ENCODE measurements at regions not wholly inside any gene's neighbourhood (a gene's known extent, or its start where the extent isn't known, plus 50 kb on each side); places are given as distances from the start of the nearest gene placed in this dataset.
"Not testable (repeated sequence)": the region's sequence is repeated elsewhere in the genome, so short reads cannot be mapped to it uniquely, and the experiment has no call there.

DNA sequence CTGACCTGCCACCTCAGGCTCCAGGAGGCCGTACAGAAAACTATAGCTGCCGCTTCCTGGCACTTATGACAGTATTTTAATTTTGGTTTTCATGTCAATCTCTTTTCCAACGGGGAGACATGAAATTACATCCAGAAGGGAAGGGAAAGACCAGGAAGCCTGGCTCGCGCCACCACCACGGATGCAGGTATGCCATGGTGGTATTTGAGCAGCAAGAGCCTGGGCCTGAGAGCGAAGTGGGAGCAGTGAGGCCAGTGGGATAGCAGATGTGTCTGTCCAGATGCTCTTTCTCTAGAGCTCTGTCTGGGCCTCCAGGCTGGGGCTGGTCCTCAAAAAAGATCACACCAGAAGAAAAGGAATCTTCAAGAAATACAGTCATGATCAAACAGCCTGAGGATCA, 82.5 kb upstream of the CPEB2 start:
- ATAC-seq (ENCODE audit: low FRiP score) (no peak), DNase-seq (ENCODE audit: low spot score) (no peak)
- TF ChIP-seq, protein P1, sequence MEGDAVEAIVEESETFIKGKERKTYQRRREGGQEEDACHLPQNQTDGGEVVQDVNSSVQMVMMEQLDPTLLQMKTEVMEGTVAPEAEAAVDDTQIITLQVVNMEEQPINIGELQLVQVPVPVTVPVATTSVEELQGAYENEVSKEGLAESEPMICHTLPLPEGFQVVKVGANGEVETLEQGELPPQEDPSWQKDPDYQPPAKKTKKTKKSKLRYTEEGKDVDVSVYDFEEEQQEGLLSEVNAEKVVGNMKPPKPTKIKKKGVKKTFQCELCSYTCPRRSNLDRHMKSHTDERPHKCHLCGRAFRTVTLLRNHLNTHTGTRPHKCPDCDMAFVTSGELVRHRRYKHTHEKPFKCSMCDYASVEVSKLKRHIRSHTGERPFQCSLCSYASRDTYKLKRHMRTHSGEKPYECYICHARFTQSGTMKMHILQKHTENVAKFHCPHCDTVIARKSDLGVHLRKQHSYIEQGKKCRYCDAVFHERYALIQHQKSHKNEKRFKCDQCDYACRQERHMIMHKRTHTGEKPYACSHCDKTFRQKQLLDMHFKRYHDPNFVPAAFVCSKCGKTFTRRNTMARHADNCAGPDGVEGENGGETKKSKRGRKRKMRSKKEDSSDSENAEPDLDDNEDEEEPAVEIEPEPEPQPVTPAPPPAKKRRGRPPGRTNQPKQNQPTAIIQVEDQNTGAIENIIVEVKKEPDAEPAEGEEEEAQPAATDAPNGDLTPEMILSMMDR (IDR thresholded peaks at IDR 0.05) = no peak

DNA sequence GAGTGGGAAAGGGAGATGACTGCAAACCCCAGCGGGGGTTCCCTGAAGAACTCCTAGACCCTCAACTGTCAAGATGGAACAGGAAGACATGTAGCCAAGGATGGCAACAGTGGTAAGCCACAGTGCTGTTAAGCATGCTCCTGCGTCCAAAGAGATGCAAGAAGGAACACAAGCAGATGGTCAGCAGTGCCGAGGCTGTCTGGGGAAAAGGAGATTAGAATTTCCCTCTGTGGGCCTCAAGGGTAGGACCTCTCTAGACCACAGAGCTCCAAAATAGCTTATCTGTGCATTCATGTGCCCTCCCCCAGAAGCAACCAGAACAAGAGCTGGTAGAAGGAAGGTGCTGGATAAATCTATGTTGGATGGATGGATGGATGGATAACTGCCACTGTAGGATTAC, 82.0 kb upstream of the CPEB2 start:
- ATAC-seq (ENCODE audit: low FRiP score) = no peak

DNA sequence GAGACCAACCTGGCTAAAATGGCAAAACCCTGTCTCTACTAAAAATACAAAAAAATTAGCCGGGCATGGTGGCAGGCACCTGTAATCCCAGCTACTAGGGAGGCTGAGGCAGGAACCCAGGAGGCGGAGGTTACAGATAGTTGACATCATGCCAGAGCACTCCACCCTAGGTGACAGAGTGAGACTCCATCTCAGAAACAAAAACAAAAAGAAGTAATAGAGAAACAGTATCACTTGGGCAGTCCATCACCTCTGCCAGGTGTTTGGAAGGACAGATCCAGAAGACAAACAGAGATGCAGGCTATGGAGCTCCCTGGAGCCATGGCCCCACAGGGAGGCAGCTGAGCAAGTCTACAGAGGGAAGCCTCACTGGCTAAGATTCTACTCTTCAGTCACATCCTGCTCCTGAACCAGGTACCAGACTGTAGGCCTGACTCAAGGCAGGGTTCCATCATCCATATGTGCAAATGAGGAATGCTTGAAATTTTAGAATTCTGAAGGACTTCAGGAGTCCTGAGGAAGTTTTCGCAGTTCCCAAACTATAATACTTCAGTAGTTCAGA, 81.4 kb upstream of the CPEB2 start:
- DNase-seq (ENCODE audit: low spot score) (no peak), ATAC-seq (ENCODE audit: low FRiP score) (no peak)
- TF ChIP-seq, protein P1 (IDR thresholded peaks at IDR 0.05) = no peak

More for the DNA sequence above, 82.0 kb upstream of the CPEB2 start:
- no peak for DNase-seq (ENCODE audit: low spot score)
- TF ChIP-seq, protein P1 (IDR thresholded peaks at IDR 0.05) = no peak

DNA sequence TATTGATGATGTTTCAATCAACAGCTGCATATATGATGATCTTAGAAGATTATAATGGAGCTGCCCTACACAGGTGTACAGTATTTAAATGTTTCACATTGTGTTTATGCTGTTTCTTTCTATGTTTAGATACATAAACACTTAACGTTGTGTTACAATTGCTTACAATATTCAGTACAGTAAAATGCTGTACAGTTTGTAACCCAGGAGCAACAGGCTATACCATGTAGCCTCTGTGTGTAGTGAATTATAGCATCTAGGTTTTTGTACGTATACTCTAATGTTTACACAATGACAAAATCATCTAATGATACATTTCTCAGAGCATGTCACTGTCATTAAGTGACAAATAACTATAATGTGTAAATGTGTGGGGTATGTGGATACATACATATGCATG, 80.5 kb upstream of the CPEB2 start:
- ATAC-seq (ENCODE audit: low FRiP score); DNase-seq (ENCODE audit: low spot score): not testable (repeated sequence)

DNA sequence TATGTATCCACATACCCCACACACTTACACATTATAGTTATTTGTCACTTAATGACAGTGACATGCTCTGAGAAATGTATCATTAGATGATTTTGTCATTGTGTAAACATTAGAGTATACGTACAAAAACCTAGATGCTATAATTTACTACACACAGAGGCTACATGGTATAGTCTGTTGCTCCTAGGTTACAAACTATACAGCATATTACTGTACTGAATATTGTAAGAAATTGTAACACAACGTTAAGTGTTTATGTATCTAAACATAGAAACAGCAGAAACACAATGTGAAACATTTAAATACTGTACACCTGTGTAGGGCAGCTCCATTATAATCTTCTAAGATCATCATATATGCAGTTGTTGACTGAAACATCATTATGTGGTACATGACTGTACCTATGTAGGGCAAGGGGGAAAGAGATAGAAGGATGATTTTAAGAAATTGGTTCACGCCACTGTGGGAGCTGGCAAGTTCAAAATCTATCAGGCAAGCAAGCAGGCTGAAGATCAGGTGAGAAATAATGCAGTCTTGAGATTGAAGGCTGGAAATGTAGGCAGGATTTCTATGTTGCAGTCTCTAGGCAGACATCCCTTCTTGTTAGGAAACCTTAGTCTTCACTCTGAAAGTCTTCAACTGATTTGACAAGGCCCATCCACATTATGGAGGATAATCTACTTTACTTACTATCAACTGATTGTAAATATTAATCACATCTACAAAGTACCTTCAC, 78.0 kb upstream of the CPEB2 start:
- ATAC-seq (ENCODE audit: low FRiP score) = no peak
- DNase-seq (ENCODE audit: low spot score) = no peak
- TF ChIP-seq, protein P1 (IDR thresholded peaks at IDR 0.05) = no peak

DNA sequence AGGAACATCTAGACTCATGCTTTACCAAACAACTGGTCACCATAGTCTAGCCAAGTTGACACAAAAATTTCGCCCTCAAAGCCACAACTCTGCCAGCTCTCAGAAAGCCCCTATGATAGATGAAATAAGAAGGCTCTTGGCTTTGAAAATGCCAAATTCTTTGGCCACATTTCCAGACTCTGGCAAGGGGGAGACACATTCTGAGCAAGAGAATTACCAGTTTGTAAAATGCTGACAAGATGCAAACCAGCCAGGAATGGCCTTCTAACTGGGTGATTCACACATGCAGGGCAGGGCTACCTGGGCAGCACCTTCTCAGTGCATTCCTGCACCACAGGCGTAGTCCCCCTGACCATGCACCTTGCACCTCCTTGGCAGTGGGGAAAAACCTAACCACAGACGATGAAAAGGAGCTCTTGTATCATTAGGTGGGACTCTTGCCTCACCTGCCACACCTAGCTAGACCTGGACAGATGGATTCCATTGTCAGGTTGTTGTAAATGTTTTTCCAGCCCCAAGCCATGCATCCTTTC, 77.4 kb upstream of the CPEB2 start:
- no peak for DNase-seq (ENCODE audit: low spot score)
- no peak for ATAC-seq (ENCODE audit: low FRiP score)
- TF ChIP-seq, protein P1 (IDR thresholded peaks at IDR 0.05) = no peak

DNA sequence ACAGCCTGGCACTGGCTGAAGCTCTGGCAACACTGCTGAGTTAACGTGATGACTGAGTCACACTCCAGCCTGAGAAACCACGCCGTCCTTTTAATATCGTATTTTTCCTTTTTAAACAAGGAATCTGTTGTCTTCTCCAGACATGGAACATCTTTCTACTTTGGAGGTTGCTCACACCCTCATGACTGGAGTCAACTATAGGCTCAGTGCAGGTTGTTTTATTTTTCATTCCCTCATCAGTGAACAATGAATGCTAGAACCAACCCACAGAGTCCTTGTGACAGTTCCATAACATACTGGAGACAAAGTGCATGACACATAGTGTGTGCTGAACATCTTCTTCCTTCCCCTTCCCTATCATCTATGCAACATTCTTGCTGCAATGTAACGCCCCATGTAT, 76.8 kb upstream of the CPEB2 start:
- no peak for DNase-seq (ENCODE audit: low spot score)
- TF ChIP-seq, protein P1 (IDR thresholded peaks at IDR 0.05) = no peak
- no peak for ATAC-seq (ENCODE audit: low FRiP score)
